KBM-7 (cell line): ENCODE measurements at regions not wholly inside any gene's neighbourhood (a gene's known extent, or its start where the extent isn't known, plus 50 kb on each side); places are given as distances from the start of the nearest gene placed in this dataset.
"Not testable (repeated sequence)": the region's sequence is repeated elsewhere in the genome, so short reads cannot be mapped to it uniquely, and the experiment has no call there.

Experiments used
- DNase-seq: peaks from one replicate; pipeline ENCODE4 v3.0.0-alpha.2; 2015
- in situ Hi-C: fragments of 300-500 bp; cut with MboI; formaldehyde crosslinking; loops from 2 replicates; pipeline ENCODE4 v1.14.3; 2020; ENCODE audit warnings: low sequenced_read_pairs, low pct_unique_long_range_greater_than_20kb, mixed read lengths

DNA sequence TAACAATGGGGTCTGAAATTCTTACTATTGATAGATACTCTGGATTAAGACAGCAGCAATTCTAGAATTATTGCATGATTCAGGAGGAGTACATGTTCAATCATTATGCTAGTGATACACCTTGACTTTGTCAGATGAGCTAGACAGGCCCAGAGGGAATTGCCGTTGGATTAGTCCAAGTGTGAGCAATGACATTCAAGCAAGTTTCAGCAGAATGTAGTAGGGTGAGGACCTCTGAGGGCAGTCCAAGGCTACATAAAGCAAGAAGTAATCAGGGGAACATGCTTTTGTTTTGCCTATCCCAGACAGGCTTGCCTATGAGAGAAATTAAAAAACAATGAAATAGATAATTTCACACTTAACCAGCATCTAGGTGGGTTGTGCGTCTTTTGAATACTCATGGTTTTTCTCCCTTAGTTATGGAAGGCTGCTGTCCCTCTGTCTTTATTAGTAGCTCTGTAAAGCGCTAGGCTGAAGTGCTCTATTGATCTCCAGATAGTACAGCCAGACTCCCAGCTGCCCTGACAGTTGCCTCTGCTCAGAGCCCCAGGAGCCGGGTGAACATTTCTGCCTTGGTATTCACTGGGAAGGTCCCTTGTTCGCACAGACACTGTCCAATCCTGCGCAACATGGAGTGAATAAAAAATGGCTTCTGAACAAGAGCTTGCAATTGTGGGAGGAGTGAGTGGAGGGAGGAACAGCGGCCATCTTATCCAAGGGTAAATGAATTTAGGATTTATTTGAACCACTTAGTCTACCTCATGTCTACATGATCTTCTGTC lies 316.6 kb upstream of the ONECUT1 start:
- no peak for DNase-seq
- in situ Hi-C loops = no loop called here

DNA sequence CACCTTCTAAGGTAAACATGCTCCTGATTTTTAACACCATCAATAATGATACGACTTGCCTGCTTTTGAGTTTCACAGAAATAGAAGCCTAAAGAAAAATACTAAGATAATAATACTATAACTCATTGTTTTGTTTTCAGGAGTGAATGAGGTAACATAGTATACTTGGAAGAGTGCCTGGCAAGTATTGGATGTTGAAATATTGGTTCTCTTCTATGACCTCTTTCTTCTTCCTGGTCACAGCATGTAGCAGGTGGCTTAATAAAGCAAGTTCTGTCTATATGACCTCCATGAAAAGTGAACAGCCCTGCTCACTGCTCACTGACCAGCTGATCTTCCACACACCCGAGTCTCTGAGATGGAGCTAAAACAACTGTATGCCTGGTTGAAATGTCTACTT lies 312.3 kb upstream of the ONECUT1 start:
- no peak for DNase-seq
- in situ Hi-C loops = no loop called here

DNA sequence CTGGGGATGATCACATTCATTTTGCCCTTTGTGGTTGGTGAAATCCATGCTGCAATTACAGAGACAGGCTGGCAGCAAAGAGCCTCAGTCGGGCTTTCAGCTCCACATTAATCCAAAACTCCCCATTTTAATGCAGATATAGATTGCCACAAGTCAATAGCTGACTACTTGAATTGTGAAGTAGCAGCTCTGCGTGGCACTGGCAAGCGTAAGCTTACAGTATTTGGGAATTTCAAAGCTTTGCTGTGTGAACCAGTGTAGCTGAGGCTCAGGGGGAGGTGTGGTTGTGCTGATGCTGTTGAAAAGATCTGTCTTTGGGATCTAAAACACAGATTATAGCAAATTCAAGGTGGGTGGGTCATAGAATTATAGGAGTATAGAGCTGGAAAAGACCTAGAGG lies 290.3 kb upstream of the ONECUT1 start:
- in situ Hi-C loops = no loop called here

DNA sequence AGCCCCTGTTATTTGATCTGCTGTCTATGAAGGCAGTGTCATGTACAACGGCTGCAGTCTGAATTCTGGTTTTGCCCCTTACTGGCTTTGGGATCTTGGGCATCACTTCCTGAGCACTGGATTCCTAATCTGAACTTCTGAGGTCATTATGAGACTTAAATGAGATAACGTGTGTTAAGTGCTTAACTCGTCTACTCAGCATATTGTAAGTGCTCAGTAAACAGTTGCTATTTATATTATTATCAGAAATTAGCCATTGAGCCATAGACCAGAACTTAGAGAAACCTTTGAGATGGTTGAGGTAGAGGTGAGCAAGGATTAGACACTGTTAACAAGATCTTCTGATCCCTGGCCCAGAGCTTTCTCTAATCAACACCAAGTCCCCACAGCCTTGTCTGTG lies 284.1 kb upstream of the ONECUT1 start:
- in situ Hi-C loops = no loop called here
- no peak for DNase-seq

More for the DNA sequence above, 290.3 kb upstream of the ONECUT1 start:
- DNase-seq = no peak

DNA sequence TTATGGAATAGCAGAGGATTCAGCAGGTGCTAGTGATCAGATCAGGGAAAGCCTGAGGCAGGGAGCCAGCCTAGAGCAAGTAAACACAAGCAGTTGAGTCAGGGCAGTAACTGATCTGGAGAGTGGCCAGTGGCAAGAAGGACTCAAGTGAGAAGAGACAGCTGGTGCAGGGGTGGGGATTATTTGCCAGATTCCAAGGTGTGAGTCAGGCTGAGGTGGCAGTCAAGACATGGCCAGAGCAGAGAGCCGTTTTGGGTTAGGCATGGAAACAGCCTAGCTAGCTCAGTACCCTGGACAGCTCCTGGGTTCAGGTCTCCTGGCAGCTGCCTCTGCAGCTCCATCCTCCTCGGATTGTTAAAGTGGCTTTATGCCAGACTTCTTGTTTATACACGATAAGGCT lies 281.9 kb upstream of the ONECUT1 start:
- peak; percentile 20 for DNase-seq
- in situ Hi-C loops = no loop called here

DNA sequence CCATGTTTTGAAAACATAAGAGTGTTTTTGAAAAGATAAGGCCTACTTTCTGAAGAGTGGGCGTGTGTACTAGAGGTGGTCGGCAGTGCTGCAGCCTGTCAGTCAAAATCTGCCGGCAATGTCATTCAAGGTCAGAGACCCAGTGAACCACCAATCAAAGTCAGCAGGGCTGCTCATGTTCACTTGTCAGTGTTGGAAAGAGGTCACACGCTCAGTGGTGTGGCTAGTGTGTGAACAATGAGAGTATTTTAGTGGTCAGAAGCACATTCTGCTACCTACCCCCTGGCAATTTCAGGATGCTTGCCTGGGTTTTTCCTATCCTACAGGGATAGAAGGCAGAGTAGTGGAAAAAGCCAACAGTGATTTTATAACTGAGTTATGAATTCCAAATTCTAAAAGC lies 278.5 kb upstream of the ONECUT1 start:
- no peak for DNase-seq
- in situ Hi-C loops = no loop called here

DNA sequence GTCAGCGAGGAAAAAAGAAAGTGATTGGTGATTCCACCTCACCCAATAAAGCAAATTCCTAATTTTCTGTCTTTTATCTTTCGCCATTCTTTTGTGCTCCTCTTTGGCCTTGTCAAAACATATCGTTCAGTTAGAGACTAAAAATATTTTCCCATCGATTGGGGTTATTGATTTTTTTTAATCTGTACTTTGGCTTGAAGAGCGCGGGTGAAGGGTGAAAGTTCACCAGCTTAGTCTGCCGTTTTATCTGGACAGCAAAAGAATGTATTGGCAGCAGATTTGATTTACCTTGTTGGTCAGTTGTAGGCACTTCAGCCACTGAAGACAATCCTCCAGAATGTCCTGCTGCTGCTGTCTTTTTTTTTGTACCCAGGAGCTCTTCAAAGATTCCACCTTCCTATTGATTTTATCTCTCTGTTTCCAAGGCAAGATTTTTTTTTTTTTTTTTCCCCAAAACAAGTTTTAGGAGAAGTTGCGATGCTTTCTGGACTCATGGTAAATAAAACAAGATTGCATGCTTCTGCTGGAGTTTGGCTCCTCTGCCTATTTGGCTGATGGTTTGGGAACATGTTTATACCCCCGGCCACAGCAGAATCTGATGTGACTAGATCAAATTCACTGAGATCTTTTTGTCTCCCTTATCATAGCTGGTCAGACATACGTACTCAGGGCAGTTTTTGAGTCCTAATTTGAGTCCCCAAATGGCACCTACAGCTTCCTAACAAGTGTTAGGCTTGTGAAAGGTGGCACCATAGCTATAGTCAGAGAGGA lies 269.3 kb upstream of the ONECUT1 start:
- DNase-seq = no peak
- in situ Hi-C loops = no loop called here

DNA sequence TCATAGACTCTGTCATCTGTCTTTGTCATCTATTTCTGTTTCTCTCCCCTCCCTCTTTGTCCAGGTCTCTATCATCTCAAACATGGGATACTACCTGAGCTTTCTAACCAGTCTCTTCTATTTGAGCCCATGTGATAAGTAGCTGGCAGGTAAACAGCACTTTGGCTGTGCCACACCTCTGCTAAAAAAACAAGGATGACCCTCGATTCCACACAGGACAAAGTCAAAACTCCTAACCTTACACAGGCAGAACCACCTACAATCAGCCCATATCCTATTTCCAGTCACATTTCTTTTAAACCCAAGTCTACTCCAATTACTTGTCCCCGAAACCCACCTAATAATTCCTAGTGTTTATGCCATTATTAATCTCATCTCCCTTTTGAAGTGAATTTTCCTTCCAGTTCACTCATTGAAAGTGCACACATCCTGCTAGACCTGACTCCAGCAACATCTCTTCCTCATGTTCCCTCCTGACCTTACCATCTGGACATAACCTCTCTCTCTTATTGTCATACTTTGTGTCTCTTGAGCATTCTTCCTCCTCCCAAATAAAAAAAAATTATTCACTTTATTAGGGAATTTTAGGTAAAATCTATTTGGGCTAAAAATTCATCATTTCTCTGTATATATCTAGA lies 256.1 kb upstream of the ONECUT1 start:
- in situ Hi-C loops = no loop called here
- no peak for DNase-seq

DNA sequence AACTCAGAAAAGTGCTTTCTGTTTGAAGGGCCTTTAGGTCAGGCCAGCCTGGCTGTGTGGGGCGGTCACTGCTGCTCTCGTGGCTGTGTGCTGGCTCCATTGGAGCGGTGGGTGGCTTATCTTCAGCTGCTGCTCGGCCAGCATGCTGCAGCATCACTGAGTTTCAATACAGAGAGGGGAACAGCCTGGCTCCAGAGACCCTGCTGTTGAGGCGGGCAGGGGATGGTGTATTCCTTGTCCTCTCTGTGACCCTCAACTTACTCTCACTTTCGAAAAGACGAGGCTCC lies 248.5 kb upstream of the ONECUT1 start:
- no peak for DNase-seq
- in situ Hi-C loops = no loop called here

DNA sequence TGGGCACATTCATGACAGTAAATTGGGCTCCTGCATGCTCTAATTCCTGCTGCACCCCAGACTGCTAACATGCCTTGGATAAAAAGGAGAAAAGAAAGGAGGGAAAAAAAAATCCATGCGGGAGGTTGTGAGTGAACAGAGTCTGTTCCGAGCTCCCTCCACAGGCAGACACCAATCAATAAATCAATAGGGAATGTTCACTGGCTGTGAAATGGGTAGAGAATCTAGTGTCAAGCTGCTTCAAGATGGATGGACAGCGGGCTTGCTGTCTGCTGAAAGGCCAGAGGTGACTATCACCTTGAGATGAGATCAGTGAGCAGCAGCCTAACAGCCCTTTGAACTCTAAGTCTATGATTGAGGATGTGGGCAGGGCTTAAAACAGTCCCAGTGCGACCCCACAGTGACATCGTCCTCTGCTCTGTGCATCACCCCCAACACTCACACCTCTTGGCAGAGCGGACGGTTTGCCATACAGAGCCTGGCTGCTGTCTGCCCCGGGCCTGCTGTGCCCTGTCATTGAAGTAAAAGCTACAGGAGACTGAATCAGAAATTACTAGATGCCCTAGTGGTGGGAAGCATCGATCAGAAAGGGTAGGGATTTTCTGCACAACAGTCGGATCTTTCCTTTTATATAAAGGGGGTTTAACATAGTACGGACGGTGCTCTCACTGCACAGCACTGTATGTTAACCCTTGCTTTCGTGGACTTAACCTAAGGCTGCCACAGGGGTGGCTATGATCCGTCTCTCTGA lies 247.9 kb upstream of the ONECUT1 start:
- no peak for DNase-seq
- in situ Hi-C loops = no loop called here

DNA sequence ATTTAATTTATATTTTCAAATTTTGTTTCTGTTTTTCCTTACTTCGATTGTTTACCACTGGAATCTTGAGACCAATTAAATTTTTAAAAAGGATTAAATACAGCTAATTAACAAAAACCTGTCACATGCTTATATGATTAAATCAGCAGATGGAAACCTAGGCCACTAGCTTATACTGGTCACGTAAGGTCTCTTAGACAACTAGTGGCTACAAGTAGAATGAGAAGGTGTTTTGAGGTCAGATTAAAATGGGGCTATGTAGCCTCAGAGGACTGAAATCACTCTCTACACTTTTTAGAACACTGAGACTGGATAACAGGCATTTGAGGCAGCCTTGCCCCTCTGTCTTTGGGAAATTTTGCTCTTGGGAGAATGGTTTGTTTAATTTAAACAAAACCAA lies 246.5 kb upstream of the ONECUT1 start:
- in situ Hi-C loops = no loop called here
- no peak for DNase-seq

DNA sequence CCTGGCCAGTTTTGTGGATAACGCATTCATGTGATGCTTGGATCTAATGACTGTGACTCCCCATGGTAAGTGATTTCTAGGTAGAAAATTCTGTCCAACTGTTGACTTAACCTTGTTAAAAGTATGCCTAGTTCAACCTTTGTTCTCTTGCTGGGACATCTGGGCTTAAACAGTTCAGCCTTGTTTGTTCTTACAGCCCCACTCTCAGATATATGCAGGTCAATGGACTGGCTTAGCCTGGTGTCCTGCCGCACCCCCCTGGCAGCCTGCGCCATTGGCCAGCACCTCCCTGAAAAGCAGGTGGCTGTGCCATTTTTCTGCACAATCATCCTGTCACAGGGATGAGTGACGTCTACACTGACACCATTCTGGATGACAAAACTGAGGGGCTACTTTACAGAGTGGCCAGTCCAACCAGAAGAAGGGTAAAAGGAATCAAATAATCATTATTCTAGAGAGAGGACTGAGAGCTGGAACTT lies 244.7 kb upstream of the ONECUT1 start:
- in situ Hi-C loops = no loop called here
- no peak for DNase-seq

DNA sequence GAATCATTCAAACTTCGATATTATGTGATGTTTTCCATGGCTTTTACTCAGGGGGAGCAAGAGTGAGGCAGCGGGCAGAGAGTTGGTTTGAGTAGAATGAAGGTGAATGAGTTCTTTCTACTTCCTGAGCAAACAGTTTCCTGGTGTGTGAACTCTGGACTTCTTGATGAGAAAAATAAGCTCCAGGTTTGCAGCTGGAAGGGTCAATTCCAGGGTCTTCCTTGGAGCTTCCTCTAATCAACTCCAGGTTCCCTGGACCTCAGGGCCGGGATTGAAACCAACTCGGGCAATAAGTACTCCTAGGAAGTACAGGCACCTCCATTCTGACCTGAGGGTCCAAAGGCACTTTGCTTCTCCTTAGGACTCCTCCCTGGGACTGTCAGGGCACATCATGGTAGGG lies 243.6 kb upstream of the ONECUT1 start:
- in situ Hi-C loops = no loop called here
- no peak for DNase-seq

DNA sequence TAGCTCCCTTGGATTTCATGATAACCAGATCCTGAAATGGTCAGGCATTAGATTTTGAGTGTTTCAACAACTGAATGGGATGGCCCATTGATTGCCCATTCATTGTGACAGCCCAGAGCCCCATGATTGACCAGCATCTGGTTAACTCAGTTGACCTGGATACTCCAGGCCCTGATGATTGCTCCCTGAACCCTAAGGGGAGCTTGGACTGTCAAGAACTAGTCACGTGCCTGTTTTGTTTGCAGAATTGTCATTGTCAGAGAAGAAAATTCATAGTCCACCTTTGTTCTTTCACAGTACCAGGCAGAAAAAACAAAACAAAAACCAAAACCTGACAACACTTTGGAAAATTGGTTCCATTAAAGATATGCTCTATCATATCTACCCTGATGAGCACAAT lies 241.3 kb upstream of the ONECUT1 start:
- in situ Hi-C loops = no loop called here
- DNase-seq = no peak

DNA sequence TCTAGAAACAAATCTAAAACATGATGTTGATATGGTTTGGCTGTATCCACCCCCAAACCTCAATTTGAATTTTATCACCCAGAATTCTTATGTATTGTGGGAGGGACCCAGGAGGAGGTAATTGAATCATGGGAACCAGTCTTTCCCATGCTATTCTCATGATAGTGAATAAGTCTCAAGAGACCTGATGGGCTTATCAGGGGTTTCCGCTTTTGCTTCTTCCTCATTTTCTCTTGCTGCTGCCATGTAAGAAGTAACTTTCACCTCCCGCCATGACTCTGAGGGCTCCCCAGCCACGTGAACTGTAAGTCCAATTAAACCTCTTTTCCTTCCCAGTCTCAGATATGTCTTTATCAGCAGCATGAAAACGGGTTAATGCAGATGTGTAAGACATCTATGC lies 232.7 kb upstream of the ONECUT1 start:
- no peak for DNase-seq
- in situ Hi-C loops = no loop called here

DNA sequence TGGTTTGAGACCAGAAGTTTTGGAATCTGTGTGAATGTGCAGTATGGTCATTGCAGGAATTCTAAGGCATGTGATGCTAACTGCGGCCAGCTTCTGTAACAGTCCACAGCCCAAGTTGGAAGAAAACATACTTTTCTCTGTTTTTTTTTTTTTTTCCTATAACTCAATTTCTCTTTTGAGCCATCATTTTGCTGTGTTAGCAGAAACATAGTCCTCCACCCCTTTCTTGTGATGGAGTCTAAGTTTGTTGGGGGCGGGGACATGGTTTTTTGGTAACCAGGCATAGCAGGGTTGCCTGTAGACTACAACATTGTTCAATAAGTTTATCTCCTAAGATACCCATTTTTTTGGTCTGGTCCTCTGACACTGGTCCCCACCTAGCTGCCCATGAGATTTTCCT lies 223.2 kb upstream of the ONECUT1 start:
- DNase-seq = no peak
- in situ Hi-C loops = no loop called here

DNA sequence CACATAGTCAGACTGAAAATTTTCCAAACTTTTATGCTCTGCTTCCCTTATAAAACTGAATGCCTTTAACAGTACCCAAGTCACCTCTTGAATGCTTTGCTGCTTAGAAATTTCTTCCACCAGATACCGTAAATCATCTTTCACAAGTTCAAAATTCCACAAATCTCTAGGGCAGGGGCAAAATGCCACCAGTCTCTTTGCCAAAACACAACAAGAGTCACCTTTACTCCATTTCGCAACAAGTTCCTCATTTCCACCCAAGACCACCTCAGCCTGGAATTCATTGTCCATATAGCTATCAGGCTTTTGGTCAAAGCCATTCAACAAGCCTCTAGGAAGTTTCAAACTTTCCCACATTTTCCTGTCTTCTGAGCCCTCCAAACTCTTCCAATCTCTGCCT lies 221.6 kb upstream of the ONECUT1 start:
- in situ Hi-C loops, DNase-seq: not testable (repeated sequence)

DNA sequence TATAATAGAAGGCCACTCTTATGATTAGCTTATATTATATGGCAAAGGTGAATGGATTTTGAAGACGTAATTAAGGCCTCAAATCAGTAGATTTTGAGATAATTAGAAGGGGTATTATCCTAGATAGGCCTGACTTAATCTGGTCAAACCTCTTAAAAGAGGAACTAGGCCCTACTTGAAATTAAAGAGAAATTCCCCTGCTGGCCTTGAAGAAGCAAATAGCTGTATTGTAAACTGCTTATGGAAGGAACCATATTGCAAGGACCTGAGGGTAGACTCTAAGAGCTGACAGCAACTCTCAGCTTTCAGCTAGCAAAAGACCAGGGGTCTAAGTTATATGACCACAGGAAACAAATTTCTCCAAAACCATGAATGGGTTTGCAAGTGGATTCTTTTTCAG lies 219.0 kb upstream of the ONECUT1 start:
- in situ Hi-C loops = no loop called here
- DNase-seq = no peak

DNA sequence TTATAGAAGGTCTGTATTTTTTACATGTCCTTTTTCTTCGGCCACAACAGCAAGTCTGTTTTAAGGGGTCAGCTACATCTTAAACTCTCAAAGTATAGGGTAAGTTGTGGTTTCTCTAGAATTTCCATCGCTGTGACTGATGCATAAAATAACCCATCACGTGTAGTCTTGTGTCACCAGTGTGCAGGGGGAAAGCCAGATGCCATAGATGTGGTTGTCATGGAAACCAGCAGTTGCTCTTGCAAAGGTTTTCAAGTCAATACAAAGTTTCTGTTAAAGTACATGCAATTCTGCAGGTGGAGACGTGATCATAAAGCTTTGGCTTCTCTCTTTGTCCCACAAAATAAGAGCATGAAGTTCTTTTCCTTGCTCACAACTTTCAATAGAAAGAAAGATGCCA lies 210.3 kb upstream of the ONECUT1 start:
- in situ Hi-C loops = no loop called here
- DNase-seq = no peak

DNA sequence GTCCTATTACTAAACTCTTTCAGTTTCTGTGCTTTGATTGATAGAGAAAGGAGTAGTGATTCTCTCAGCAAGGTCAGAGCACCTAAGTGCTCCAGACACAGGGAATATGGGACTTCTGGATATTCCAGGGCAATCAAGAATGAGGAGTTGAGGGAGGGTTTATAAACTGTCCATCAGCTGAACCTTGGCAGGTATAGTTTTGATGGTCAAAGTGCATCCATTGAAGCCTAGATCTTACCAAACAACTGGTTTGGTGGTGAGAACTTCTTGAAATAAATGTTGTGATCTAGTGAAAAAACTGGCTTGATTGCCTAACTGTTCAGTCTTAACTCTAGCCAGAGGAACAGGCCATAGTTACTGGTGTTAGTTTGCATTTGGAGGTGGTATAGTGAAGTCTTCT lies 207.0 kb upstream of the ONECUT1 start:
- in situ Hi-C loops = no loop called here

More for the DNA sequence above, 207.0 kb upstream of the ONECUT1 start:
- no peak for DNase-seq
